ENCODE measurements at regions not wholly inside any gene's neighbourhood (a gene's known extent, or its start where the extent isn't known, plus 50 kb on each side); places are given as distances from the start of the nearest gene placed in this dataset.

DNA sequence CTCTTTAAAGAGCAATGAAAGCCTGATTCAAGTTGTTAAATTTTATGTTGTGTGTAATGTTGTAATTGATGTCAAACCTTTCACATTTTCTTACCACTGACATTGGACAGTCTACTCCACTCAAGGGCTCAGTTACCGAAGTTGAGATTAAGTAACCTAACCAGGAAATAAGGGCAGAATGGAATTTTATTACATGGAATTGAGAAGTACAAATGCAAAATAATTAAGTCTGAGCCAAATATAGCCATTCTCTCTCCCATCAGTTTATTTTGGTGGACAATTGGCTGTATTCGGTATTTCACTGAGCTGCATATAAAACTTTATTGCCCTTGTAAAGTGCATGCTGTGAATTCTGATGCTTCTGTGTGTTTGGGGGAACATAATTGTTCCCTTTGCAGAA lies 231.5 kb downstream of the TTC32 start:
- no peak overlapping the region for H2AFZ ChIP-seq (ENCODE audit: low read length)
- CTCF ChIA-PET (ENCODE audit: low intra/inter-chr PET ratio, low total read pairs), result no interaction called here
- in situ Hi-C loops (cut with HindIII; ENCODE audit: extremely low pct_ligation_motif_present, low pct_unique_long_range_greater_than_20kb), result no loop called here
- H3K4me2 ChIP-seq (ENCODE audit: low read depth, low read length), result no peak overlapping the region
- 46% methylated on average over 2 of the region's 2 CpGs for WGBS (ENCODE audit: low lambda C conversion rate)
- no peak overlapping the region for H3K27ac ChIP-seq (ENCODE audit: extremely low read length, insufficient read depth, low read length)
- H3K4me1 ChIP-seq (ENCODE audit: insufficient read depth, low read length), result peaks cover 13% of the 10 kb centered on the region; the same call in 1 of the 2 replicates
- no TSS peak for BruUV-seq (replicated peaks)
- no peaks in the 10 kb centered on the region for H4K20me1 ChIP-seq (ENCODE audit: insufficient read depth, low read length)
- FAIRE-seq (no peak), ATAC-seq (no peak), DNase-seq (ENCODE audit: low spot score) (no peak)
- no peaks in the 10 kb centered on the region for H3K79me2 ChIP-seq (ENCODE audit: insufficient read depth, low read length)
- no peak overlapping the region for H3K4me3 ChIP-seq (replicated peaks in 1 of 3; ENCODE audit: insufficient read depth in 1 of 3, low read depth in 2 of 3, low read length in 3 of 3)
- H3K36me3 ChIP-seq (replicated peaks in 1 of 2; ENCODE audit: control insufficient read depth in 1 of 2, insufficient read depth in 2 of 2, low read length in 2 of 2), result no peaks in the 10 kb centered on the region
- H3K9me3 ChIP-seq (ENCODE audit: low read length), result no peaks in the 10 kb centered on the region
- H3K27me3 ChIP-seq (ENCODE audit: control insufficient read depth in 1 of 2, insufficient read depth in 2 of 2, low read length in 2 of 2), result peaks cover 1 to 14% of the 10 kb centered on the region in 2 experiments; a peak in 2 of 5 replicates
- POLR2A ChIA-PET, result no interaction called here
- TF ChIP-seq ZNF432 (CRISPR knock-in tag; IDR thresholded peaks at IDR 0.05; ENCODE audit: borderline replicate concordance), result no peak
- TF ChIP-seq, protein P1, sequence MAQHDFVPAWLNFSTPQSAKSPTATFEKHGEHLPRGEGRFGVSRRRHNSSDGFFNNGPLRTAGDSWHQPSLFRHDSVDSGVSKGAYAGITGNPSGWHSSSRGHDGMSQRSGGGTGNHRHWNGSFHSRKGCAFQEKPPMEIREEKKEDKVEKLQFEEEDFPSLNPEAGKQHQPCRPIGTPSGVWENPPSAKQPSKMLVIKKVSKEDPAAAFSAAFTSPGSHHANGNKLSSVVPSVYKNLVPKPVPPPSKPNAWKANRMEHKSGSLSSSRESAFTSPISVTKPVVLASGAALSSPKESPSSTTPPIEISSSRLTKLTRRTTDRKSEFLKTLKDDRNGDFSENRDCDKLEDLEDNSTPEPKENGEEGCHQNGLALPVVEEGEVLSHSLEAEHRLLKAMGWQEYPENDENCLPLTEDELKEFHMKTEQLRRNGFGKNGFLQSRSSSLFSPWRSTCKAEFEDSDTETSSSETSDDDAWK (CRISPR knock-in tag; IDR thresholded peaks at IDR 0.05), result no peak
- no peak for TF ChIP-seq TP53 (CRISPR knock-in tag; conservative IDR thresholded peaks at IDR 0.05)
- no peak for TF ChIP-seq PHB2 (IDR thresholded peaks at IDR 0.05; ENCODE audit: partially characterized antibody)
- no peak for TF ChIP-seq ZNF326 (CRISPR knock-in tag; IDR thresholded peaks at IDR 0.05; ENCODE audit: borderline replicate concordance)
- TF ChIP-seq, protein P2, sequence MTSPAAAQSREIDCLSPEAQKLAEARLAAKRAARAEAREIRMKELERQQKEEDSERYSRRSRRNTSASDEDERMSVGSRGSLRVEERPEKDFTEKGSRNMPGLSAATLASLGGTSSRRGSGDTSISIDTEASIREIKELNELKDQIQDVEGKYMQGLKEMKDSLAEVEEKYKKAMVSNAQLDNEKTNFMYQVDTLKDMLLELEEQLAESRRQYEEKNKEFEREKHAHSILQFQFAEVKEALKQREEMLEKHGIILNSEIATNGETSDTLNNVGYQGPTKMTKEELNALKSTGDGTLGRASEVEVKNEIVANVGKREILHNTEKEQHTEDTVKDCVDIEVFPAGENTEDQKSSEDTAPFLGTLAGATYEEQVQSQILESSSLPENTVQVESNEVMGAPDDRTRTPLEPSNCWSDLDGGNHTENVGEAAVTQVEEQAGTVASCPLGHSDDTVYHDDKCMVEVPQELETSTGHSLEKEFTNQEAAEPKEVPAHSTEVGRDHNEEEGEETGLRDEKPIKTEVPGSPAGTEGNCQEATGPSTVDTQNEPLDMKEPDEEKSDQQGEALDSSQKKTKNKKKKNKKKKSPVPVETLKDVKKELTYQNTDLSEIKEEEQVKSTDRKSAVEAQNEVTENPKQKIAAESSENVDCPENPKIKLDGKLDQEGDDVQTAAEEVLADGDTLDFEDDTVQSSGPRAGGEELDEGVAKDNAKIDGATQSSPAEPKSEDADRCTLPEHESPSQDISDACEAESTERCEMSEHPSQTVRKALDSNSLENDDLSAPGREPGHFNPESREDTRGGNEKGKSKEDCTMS (CRISPR knock-in tag; conservative IDR thresholded peaks at IDR 0.05), result no peak
- TF ChIP-seq ZNF430 (CRISPR knock-in tag; IDR thresholded peaks at IDR 0.05), result no peak
- TF ChIP-seq MIXL1 (CRISPR knock-in tag; IDR thresholded peaks at IDR 0.05), result no peak
- no peak overlapping the region for H3K9ac ChIP-seq (ENCODE audit: insufficient read depth, low read depth, low read length)
- intact Hi-C loops (cut with micrococcal nuclease; ENCODE audit: unreplicated experiment), result no loop called here

Measured in HepG2 (cell line).